GM12892 (cell line): ENCODE measurements at regions not wholly inside any gene's neighbourhood (a gene's known extent, or its start where the extent isn't known, plus 50 kb on each side); places are given as distances from the start of the nearest gene placed in this dataset.

Experiments used
- POLR2A ChIP-seq: IDR thresholded peaks from 2 replicates; pipeline ENCODE4 v1.6.1; 2011; ENCODE audit warnings: low read depth, low read length, control low read depth
- POLR2AphosphoS5 ChIP-seq: IDR thresholded peaks from 2 replicates; pipeline ENCODE4 v1.6.1; 2011; ENCODE audit warnings: low read depth, low read length, control low read depth

DNA sequence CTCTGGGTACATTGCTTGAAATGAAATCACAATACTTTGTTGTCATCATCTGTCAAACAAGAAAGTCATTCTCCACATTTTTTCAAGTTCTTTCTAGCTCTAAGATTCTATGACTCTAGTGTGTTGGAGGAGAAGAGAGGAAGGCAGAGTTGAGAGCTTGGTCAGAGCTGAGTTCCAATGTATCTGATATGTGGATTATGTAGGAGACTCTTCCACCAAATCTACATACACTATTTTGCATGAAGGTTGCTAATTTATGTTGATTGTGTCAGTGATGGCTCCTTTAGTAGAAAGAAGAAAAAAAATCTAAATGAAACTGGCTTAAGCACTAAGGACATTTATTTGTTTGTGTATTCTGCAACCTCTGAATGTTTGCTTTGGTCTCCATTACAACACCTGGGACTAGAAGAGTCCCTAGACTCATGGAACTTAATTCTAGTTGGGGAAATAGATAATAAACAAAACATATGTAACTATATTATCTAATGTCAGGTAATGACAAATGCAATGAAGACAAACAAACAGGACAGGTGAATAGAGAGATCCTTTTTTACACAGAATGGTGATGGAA is 691.9 kb downstream of the UQCRFS1 start:
- TF ChIP-seq POLR2A (no peak), POLR2AphosphoS5 (no peak)
